A549 (cell line): ENCODE measurements at regions not wholly inside any gene's neighbourhood (a gene's known extent, or its start where the extent isn't known, plus 50 kb on each side); places are given as distances from the start of the nearest gene placed in this dataset.

Source experiments
- BHLHE40 ChIP-seq: IDR thresholded peaks from 2 replicates; pipeline ENCODE4 v1.6.1; 2012; ENCODE audit warnings: low read depth, low read length, inconsistent platforms
- CHD2 ChIP-seq: fragments of 150-350 bp; IDR thresholded peaks from 2 replicates; pipeline ENCODE4 v1.6.1; 2014; ENCODE audit warnings: low read length; ENCODE audit not compliant: partially characterized antibody
- CHD4 ChIP-seq: fragments of 200-600 bp; sonication (generic); IDR thresholded peaks from 2 replicates; pipeline ENCODE4 v1.6.1; 2016; ENCODE audit warnings: antibody characterized with exemption, mild to moderate bottlenecking, borderline replicate concordance
- ESRRA ChIP-seq: fragments of 150-350 bp; IDR thresholded peaks from 2 replicates; pipeline ENCODE4 v1.6.1; 2014; ENCODE audit warnings: mild to moderate bottlenecking, low read length, borderline replicate concordance
- NR3C1 ChIP-seq: fragments of >200 bp; sonication (Bioruptor Twin); formaldehyde crosslinking; IDR thresholded peaks from 3 replicates; pipeline ENCODE4 v1.6.1; 2017
- POLR2A ChIP-seq: IDR thresholded peaks from 2 replicates; pipeline ENCODE4 v1.6.1; 2012; ENCODE audit warnings: mild to moderate bottlenecking, low read length
- RCOR1 ChIP-seq: fragments of 150-350 bp; IDR thresholded peaks from 2 replicates; pipeline ENCODE4 v1.6.1; 2014; ENCODE audit warnings: antibody characterized with exemption, low read length, low read depth
- SMC3 ChIP-seq: fragments of >200 bp; sonication (Bioruptor Twin); formaldehyde crosslinking; IDR thresholded peaks from 3 replicates; pipeline ENCODE4 v1.6.1; 2018; ENCODE audit warnings: inconsistent platforms
- TF ChIP-seq, protein P1 (sequence below): fragments of >200 bp; sonication (Bioruptor Twin); formaldehyde crosslinking; IDR thresholded peaks from 3 replicates; pipeline ENCODE4 v1.5.1; 2016
- TF ChIP-seq, protein P2 (sequence below): fragments of 200-600 bp; sonication (generic); IDR thresholded peaks from 2 replicates; pipeline ENCODE4 v1.6.1; 2016; ENCODE audit warnings: antibody characterized with exemption, mild to moderate bottlenecking, moderate library complexity

DNA sequence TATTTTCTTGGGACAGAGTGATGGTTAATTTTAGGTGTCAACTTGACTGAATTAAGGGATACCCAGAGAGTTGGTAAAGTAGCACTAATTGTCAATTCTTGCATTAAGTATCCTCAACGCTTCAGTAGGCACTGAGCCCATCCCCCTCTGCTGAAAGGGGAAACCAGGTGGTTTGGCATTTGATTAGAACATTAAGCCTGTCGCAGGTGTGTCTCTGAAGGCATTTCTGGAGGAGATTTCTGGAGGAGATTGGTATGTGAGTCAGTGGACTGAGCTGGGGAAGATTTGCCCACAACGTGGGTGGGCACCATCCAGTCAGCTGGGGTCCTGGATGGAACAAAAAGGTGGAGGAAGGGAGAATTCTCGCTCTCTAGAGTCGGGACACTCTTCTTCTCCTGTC, 119.8 kb downstream of the RFX6 start:
- TF ChIP-seq NR3C1 (no peak), POLR2A (no peak), CHD4 (no peak), BHLHE40 (no peak), RCOR1 (no peak), SMC3 (no peak), ESRRA (no peak), CHD2 (no peak)
- TF ChIP-seq, protein P1, sequence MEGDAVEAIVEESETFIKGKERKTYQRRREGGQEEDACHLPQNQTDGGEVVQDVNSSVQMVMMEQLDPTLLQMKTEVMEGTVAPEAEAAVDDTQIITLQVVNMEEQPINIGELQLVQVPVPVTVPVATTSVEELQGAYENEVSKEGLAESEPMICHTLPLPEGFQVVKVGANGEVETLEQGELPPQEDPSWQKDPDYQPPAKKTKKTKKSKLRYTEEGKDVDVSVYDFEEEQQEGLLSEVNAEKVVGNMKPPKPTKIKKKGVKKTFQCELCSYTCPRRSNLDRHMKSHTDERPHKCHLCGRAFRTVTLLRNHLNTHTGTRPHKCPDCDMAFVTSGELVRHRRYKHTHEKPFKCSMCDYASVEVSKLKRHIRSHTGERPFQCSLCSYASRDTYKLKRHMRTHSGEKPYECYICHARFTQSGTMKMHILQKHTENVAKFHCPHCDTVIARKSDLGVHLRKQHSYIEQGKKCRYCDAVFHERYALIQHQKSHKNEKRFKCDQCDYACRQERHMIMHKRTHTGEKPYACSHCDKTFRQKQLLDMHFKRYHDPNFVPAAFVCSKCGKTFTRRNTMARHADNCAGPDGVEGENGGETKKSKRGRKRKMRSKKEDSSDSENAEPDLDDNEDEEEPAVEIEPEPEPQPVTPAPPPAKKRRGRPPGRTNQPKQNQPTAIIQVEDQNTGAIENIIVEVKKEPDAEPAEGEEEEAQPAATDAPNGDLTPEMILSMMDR: no peak
- TF ChIP-seq, protein P2, sequence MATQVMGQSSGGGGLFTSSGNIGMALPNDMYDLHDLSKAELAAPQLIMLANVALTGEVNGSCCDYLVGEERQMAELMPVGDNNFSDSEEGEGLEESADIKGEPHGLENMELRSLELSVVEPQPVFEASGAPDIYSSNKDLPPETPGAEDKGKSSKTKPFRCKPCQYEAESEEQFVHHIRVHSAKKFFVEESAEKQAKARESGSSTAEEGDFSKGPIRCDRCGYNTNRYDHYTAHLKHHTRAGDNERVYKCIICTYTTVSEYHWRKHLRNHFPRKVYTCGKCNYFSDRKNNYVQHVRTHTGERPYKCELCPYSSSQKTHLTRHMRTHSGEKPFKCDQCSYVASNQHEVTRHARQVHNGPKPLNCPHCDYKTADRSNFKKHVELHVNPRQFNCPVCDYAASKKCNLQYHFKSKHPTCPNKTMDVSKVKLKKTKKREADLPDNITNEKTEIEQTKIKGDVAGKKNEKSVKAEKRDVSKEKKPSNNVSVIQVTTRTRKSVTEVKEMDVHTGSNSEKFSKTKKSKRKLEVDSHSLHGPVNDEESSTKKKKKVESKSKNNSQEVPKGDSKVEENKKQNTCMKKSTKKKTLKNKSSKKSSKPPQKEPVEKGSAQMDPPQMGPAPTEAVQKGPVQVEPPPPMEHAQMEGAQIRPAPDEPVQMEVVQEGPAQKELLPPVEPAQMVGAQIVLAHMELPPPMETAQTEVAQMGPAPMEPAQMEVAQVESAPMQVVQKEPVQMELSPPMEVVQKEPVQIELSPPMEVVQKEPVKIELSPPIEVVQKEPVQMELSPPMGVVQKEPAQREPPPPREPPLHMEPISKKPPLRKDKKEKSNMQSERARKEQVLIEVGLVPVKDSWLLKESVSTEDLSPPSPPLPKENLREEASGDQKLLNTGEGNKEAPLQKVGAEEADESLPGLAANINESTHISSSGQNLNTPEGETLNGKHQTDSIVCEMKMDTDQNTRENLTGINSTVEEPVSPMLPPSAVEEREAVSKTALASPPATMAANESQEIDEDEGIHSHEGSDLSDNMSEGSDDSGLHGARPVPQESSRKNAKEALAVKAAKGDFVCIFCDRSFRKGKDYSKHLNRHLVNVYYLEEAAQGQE: no peak
